ENCODE measurements at regions not wholly inside any gene's neighbourhood (a gene's known extent, or its start where the extent isn't known, plus 50 kb on each side); places are given as distances from the start of the nearest gene placed in this dataset.

DNA sequence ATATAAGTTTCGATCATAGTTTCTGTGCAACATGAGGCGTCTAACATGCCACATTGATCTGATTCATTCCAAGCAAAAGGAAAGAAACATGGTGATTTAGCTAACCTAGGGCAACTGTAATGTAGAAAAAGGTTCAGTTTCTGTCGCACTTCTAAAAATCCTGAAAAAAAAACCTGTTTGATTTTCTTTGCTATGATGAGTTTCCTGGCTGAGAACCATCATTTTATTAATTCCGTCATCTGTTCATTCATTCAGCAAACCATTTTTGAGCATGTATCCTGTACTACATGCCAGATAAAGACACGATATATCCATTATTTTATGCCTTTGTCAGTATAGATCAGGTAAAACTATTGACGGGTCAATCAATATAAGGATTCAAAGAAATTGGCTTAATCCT is 932.6 kb downstream of the GALC start:
- TF ChIP-seq, protein P1, sequence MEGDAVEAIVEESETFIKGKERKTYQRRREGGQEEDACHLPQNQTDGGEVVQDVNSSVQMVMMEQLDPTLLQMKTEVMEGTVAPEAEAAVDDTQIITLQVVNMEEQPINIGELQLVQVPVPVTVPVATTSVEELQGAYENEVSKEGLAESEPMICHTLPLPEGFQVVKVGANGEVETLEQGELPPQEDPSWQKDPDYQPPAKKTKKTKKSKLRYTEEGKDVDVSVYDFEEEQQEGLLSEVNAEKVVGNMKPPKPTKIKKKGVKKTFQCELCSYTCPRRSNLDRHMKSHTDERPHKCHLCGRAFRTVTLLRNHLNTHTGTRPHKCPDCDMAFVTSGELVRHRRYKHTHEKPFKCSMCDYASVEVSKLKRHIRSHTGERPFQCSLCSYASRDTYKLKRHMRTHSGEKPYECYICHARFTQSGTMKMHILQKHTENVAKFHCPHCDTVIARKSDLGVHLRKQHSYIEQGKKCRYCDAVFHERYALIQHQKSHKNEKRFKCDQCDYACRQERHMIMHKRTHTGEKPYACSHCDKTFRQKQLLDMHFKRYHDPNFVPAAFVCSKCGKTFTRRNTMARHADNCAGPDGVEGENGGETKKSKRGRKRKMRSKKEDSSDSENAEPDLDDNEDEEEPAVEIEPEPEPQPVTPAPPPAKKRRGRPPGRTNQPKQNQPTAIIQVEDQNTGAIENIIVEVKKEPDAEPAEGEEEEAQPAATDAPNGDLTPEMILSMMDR (IDR thresholded peaks at IDR 0.05) = no peak
- no peak for TF ChIP-seq POLR2A (IDR thresholded peaks at IDR 0.05)

Data from body of pancreas (tissue), 4 donors.